Fibroblast of lung (primary cell): ENCODE measurements at regions not wholly inside any gene's neighbourhood (a gene's known extent, or its start where the extent isn't known, plus 50 kb on each side); places are given as distances from the start of the nearest gene placed in this dataset.
A peak's percentile ranks its signal among the peaks of the same experiment; 100 is the strongest.

Experiments used
- CTCF ChIP-seq, 2 donors: IDR thresholded peaks in 1 of 2; conservative IDR thresholded peaks in 1 of 2; 1 replicate in 1 of 2; 2 replicates in 1 of 2; pipeline ENCODE4 v1.5.1; 2011 to 2012; ENCODE audit warnings: low read length in 2 of 2, control low read depth in 1 of 2, inconsistent platforms in 1 of 2, low read depth in 1 of 2, mild to moderate bottlenecking in 1 of 2
- EZH2 ChIP-seq: IDR thresholded peaks from 2 replicates; pipeline ENCODE4 v1.5.1; 2012; ENCODE audit warnings: low read length, control low read depth, mild to moderate bottlenecking; ENCODE audit errors: missing control alignments

GRCh38 chrX:51804741-51805140 lies 61.5 kb downstream of the GSPT2 start:
- peak in 1 of 2 donors; percentile 4 for TF ChIP-seq CTCF (conservative IDR thresholded peaks at IDR 0.05 in 1 of 2, IDR thresholded peaks at IDR 0.05 in 1 of 2; ENCODE audit: low read depth in 1 of 2, low read length in 2 of 2)
- no peak for TF ChIP-seq EZH2
